Karpas-422 (cell line): ENCODE measurements at regions not wholly inside any gene's neighbourhood (a gene's known extent, or its start where the extent isn't known, plus 50 kb on each side); places are given as distances from the start of the nearest gene placed in this dataset.

Source experiments
- DNase-seq: peaks from one replicate; pipeline ENCODE4 v3.0.0-alpha.2; 2015
- H2AFZ ChIP-seq: fragments of 200-600 bp; sonication (generic); 2 replicates; pipeline ENCODE4 v1.6.1; 2014; ENCODE audit warnings: antibody characterized with exemption, low read length, mixed read lengths
- H3K27ac ChIP-seq: fragments of 200-600 bp; sonication (generic); 2 replicates; pipeline ENCODE4 v1.5.1; 2014; ENCODE audit warnings: mild to moderate bottlenecking, low read length, moderate library complexity
- H3K27me3 ChIP-seq: fragments of 200-600 bp; sonication (generic); 2 replicates; pipeline ENCODE4 v1.6.1; 2014; ENCODE audit warnings: low read length, mixed read lengths
- H3K36me3 ChIP-seq: fragments of 200-600 bp; sonication (generic); 2 replicates; pipeline ENCODE4 v1.6.1; 2014; ENCODE audit warnings: low read length, mixed read lengths; ENCODE audit not compliant: insufficient read depth
- H3K4me1 ChIP-seq: fragments of 200-600 bp; sonication (generic); 2 replicates; pipeline ENCODE4 v1.6.1; 2014; ENCODE audit warnings: mild to moderate bottlenecking, low read length, mixed read lengths
- H3K4me2 ChIP-seq: fragments of 200-600 bp; sonication (generic); 2 replicates; pipeline ENCODE4 v1.6.1; 2014; ENCODE audit warnings: low read length, low read depth, mild to moderate bottlenecking; ENCODE audit not compliant: poor library complexity, severe bottlenecking
- H3K4me3 ChIP-seq: fragments of 200-600 bp; sonication (generic); 2 replicates; pipeline ENCODE4 v1.5.1; 2014; ENCODE audit warnings: mild to moderate bottlenecking, antibody characterized with exemption, low read length, mixed read lengths
- H3K79me2 ChIP-seq: fragments of 200-600 bp; sonication (generic); 2 replicates; pipeline ENCODE4 v1.6.1; 2014; ENCODE audit warnings: mild to moderate bottlenecking, low read length, mixed read lengths
- H3K9ac ChIP-seq: fragments of 200-600 bp; sonication (generic); 2 replicates; pipeline ENCODE4 v1.6.0; 2014; ENCODE audit warnings: low read length
- H3K9me2 ChIP-seq: fragments of 200-600 bp; sonication (generic), shearing (Covaris generic); replicated peaks from 2 replicates; pipeline ENCODE4 v1.6.0; 2014; ENCODE audit warnings: mild to moderate bottlenecking, low read length, moderate library complexity; ENCODE audit not compliant: insufficient read depth
- H3K9me3 ChIP-seq: fragments of 300-700, 200-600 bp; sonication (generic); 2 replicates; pipeline ENCODE4 v1.6.1; 2014; ENCODE audit warnings: low read length, mixed read lengths
- H4K20me1 ChIP-seq: fragments of 200-600 bp; sonication (generic); 2 replicates; pipeline ENCODE4 v1.6.1; 2014; ENCODE audit warnings: mild to moderate bottlenecking, antibody characterized with exemption, low read length, low read depth; ENCODE audit not compliant: insufficient read depth

DNA sequence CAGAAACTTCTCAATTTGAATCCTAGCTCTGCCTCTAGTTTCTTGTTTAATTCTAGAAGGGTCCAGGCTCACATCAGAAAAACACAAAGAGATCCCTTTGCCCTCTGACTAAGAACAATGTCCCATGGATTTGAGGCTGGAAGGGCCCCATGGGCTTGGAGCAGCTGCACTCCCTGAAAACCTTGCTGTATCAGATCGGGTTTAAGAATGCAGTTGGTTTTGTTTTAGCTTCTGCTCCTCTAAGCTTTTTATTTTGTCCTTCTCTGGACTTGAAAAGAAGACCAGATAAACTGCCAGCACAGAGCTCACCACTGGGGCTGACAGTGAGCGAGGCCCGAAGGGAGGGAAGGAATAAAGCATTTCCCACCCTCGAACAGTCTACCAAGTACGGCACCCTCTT is 69.2 kb upstream of the WIPF1 start:
- no peak overlapping the region for H3K4me2 ChIP-seq
- H3K4me1 ChIP-seq: peaks cover 6% of the 10 kb centered on the region; the same call in 1 of the 2 replicates
- no peak overlapping the region for H3K4me3 ChIP-seq
- H4K20me1 ChIP-seq: no peaks in the 10 kb centered on the region; the same call in 1 of the 2 replicates
- no peak overlapping the region for H3K9ac ChIP-seq
- no peaks in the 10 kb centered on the region for H3K27me3 ChIP-seq
- H3K79me2 ChIP-seq: peaks cover 15% of the 10 kb centered on the region
- H3K27ac ChIP-seq: peak overlapping the region; percentile 37; the same call in 1 of the 2 replicates
- no peak for DNase-seq
- no peaks in the 10 kb centered on the region for H3K9me2 ChIP-seq
- H2AFZ ChIP-seq: no peak overlapping the region
- H3K9me3 ChIP-seq: no peaks in the 10 kb centered on the region
- H3K36me3 ChIP-seq: no peaks in the 10 kb centered on the region

DNA sequence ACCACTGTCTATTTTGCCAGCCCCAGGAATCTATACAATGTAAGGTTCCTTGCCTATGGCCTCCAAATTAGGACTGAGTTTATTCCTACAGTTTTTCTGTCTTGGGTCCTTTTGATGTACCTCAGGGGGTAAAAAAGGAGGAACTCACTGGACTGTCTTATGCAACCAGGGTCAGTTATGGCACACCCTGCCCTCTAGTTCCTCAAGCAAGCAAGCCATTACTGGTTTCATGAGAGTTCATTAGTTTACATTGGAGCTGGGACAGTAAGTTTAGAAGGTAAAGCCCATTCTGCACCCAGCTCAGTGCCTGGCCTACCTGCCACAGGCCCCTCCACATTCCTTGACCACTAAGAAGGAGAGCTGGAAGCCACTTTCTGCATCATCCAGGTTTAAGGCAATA is 68.7 kb upstream of the WIPF1 start:
- H3K4me2 ChIP-seq: no peak overlapping the region

DNA sequence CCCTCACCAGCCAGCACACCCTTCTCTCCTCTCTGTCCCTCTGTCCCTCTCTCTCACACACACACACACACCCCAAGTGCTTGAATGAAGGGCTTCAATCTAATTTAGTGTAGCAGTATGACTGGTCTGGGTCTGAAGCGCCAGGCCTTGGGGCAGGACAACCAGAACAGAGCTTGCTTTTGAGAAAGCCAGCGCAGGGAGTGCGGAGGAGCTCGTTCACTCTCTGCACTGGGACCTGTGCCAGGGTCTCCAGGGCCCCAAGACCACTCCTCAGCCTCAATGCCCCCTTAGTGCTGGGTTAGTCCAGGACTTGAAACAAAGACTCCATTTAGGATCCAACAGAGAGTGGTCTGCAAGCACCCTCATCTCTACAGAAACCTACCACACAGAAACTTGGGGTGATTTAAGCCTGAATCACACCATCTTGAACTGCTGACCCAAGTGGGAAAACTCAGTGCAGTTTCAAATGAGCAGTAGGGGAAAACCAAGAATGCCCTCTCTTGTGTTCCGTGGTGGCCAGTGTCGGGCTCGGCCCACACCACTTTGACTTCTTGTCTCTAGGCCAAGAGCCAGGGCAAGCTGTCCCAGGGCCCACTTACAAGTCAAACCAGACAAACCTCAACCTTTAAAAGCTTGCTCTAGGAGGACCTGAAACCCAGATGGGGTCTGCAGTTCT is 66.6 kb upstream of the WIPF1 start:
- Histone ChIP-seq H3K79me2 (peaks cover 15% of the 10 kb centered on the region), H3K9ac (no peak overlapping the region), H3K9me2 (no peaks in the 10 kb centered on the region), H3K36me3 (no peaks in the 10 kb centered on the region), H3K4me3 (no peak overlapping the region), H3K27ac (no peak overlapping the region), H3K9me3 (no peaks in the 10 kb centered on the region), H4K20me1 (no peaks in the 10 kb centered on the region; the same call in 1 of the 2 replicates), H3K27me3 (no peaks in the 10 kb centered on the region), H3K4me2 (no peak overlapping the region), H3K4me1 (peaks cover 6% of the 10 kb centered on the region; the same call in 1 of the 2 replicates), H2AFZ (no peak overlapping the region)
- DNase-seq: no peak

More for the DNA sequence above, 68.7 kb upstream of the WIPF1 start:
- no peak for DNase-seq
- Histone ChIP-seq H3K27me3 (no peaks in the 10 kb centered on the region), H3K27ac (peak overlapping the region; percentile 37; the same call in 1 of the 2 replicates), H3K9ac (no peak overlapping the region), H2AFZ (no peak overlapping the region), H4K20me1 (no peaks in the 10 kb centered on the region; the same call in 1 of the 2 replicates), H3K4me3 (no peak overlapping the region), H3K9me2 (no peaks in the 10 kb centered on the region), H3K36me3 (no peaks in the 10 kb centered on the region), H3K9me3 (no peaks in the 10 kb centered on the region), H3K79me2 (peaks cover 15% of the 10 kb centered on the region), H3K4me1 (peaks cover 6% of the 10 kb centered on the region; the same call in 1 of the 2 replicates)

DNA sequence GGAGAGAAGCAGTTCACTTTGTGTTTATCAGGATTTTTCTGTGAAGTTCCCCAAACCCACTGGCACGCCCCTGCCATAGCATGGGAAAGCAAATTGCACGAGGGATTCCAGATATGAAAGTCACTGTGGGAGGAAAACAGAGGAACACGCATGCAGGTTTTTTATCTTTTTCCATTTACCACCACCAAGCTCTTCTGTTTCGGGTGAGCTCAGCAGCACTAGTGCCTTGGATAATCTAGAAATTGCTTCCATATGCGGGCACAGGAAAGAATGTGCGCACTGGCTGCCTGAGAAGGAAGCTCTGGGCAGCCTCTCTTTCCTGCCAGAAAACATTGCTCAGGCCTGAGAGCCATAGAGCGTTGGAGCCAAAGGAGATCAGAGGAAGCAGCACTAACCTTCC is 65.9 kb upstream of the WIPF1 start:
- Histone ChIP-seq H3K9me3 (no peaks in the 10 kb centered on the region), H3K27ac (no peak overlapping the region), H3K9ac (no peak overlapping the region), H2AFZ (no peak overlapping the region), H3K4me2 (no peak overlapping the region), H3K9me2 (no peaks in the 10 kb centered on the region), H4K20me1 (no peaks in the 10 kb centered on the region; the same call in 1 of the 2 replicates), H3K36me3 (no peaks in the 10 kb centered on the region), H3K4me3 (no peak overlapping the region), H3K4me1 (peaks cover 6% of the 10 kb centered on the region; the same call in 1 of the 2 replicates), H3K79me2 (peaks cover 15% of the 10 kb centered on the region), H3K27me3 (no peaks in the 10 kb centered on the region)
- DNase-seq: no peak

DNA sequence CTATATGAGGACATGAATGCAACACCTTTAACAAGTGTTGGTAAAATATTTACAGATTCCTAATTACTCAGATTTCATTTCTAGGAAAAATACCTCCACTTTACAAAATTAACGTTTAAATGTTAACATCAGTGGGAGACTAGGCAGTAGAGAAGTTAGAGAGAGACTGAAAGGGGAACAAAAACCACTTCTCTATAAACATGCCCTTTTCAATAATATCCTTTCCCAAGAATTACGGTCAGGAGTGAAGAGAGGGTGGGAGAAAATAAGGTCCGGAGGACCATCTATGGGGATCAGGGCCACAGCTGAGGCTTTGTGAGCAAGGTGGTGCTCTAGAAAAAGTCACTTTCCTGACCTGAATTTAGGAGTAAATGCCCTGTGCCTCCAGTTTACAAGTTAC is 65.3 kb upstream of the WIPF1 start:
- Histone ChIP-seq H2AFZ (no peak overlapping the region), H3K9me3 (no peaks in the 10 kb centered on the region), H4K20me1 (no peaks in the 10 kb centered on the region; the same call in 1 of the 2 replicates), H3K27ac (no peak overlapping the region), H3K9me2 (no peaks in the 10 kb centered on the region), H3K79me2 (peaks cover 15% of the 10 kb centered on the region), H3K4me1 (peaks cover 6% of the 10 kb centered on the region; the same call in 1 of the 2 replicates), H3K27me3 (no peaks in the 10 kb centered on the region), H3K36me3 (no peaks in the 10 kb centered on the region), H3K4me3 (no peak overlapping the region), H3K4me2 (no peak overlapping the region), H3K9ac (no peak overlapping the region)
- DNase-seq: no peak

DNA sequence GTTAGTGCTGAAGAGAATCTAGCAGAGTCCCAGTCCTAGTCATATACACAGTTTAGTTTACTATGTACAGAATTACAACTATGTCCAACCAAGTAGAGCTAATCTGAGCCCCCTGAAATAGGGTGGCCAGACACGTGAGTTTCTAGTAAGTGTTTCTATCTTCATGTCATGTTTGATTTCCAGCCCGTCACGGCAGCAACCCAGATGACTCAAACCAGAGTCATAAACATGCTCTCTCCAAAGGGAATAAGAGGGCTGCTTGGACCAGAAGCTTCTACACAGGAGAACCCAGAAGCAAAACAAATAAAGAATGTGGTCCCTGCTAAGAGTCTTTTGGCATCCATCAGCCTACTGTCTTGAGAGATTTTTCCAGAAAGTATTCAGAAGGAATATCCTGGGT is 64.9 kb upstream of the WIPF1 start:
- no peak overlapping the region for H3K4me2 ChIP-seq
- H3K9me2 ChIP-seq: no peaks in the 10 kb centered on the region
- H3K4me3 ChIP-seq: no peak overlapping the region
- no peak overlapping the region for H3K9ac ChIP-seq
- H2AFZ ChIP-seq: no peak overlapping the region
- H3K9me3 ChIP-seq: no peaks in the 10 kb centered on the region
- no peaks in the 10 kb centered on the region; the same call in 1 of the 2 replicates for H4K20me1 ChIP-seq
- H3K36me3 ChIP-seq: no peaks in the 10 kb centered on the region
- H3K27me3 ChIP-seq: no peaks in the 10 kb centered on the region
- H3K27ac ChIP-seq: no peak overlapping the region
- peaks cover 6% of the 10 kb centered on the region; the same call in 1 of the 2 replicates for H3K4me1 ChIP-seq
- peaks cover 15% of the 10 kb centered on the region for H3K79me2 ChIP-seq
- DNase-seq: no peak

DNA sequence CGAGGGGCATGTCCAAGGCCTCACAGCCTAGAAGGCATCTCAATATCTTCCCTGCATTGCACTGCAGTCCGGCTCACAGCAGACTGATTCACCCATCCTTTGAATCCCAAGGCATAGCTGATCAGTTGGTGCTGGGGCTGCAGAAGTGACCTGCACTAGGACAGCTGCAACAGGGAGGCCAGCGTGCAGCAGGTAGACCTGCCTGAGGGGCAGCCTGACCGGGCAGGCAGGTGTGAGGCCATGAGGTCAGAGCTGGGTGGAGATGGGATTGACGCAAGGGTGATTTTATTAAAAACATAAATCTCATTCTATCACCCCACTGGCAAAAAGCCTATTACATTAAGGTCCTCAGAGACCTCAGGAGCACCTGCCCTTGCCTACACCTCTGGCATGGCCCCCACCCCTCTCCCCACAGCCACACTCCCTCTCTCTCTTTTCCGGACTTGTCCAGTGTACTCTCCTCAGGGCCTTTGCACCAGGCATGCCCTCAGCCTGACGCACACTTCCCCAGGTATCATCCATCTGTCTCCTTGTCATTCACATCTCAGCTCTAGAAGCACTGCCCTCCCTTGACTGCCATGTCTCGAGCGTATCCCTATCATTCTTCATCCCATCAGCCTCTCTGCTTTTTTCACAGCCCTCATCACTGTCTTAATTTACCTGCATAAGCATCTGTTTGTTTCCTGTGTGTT is 63.5 kb upstream of the WIPF1 start:
- peaks cover 19% of the 10 kb centered on the region for H3K79me2 ChIP-seq
- no peaks in the 10 kb centered on the region for H3K4me1 ChIP-seq
- H3K27me3 ChIP-seq: no peaks in the 10 kb centered on the region
- H2AFZ ChIP-seq: no peak overlapping the region
- no peaks in the 10 kb centered on the region for H3K9me2 ChIP-seq
- H3K4me2 ChIP-seq: no peak overlapping the region
- H3K9ac ChIP-seq: no peak overlapping the region
- H3K4me3 ChIP-seq: no peak overlapping the region
- H3K9me3 ChIP-seq: peaks cover 9% of the 10 kb centered on the region
- H4K20me1 ChIP-seq: no peaks in the 10 kb centered on the region; the same call in 1 of the 2 replicates
- no peak for DNase-seq
- H3K27ac ChIP-seq: no peak overlapping the region
- H3K36me3 ChIP-seq: peaks cover 6% of the 10 kb centered on the region; the same call in 1 of the 2 replicates
